SK-N-MC (cell line): ENCODE measurements at regions not wholly inside any gene's neighbourhood (a gene's known extent, or its start where the extent isn't known, plus 50 kb on each side); places are given as distances from the start of the nearest gene placed in this dataset.

Source experiments
- DNase-seq: peaks from one replicate; pipeline ENCODE4 v3.0.0-alpha.2; 2011; ENCODE audit warnings: low read depth, low spot score
- H3K27ac ChIP-seq: fragments of 200-600 bp; sonication (generic); 2 replicates; pipeline ENCODE4 v1.5.1; 2016; ENCODE audit warnings: mixed run types
- H3K36me3 ChIP-seq: fragments of 200-600 bp; sonication (generic); 2 replicates; pipeline ENCODE4 v1.6.1; 2017; ENCODE audit warnings: antibody characterized with exemption, low read length, mixed read lengths; ENCODE audit not compliant: insufficient read depth
- H3K4me3 ChIP-seq: fragments of 200-600 bp; sonication (generic); 2 replicates; pipeline ENCODE4 v1.5.1; 2016
- H3K9ac ChIP-seq: fragments of 200-600 bp; sonication (generic); 2 replicates; pipeline ENCODE4 v1.8.0; 2017; ENCODE audit warnings: mixed run types, mixed read lengths; ENCODE audit not compliant: insufficient read length
- H3K9me3 ChIP-seq: fragments of 200-600 bp; sonication (generic); 2 replicates; pipeline ENCODE4 v1.6.1; 2017; ENCODE audit warnings: low read depth, mild to moderate bottlenecking, antibody characterized with exemption, low read length, moderate library complexity, mixed read lengths
- EZH2 ChIP-seq: fragments of 200-600 bp; sonication (generic); IDR thresholded peaks from one replicate; pipeline ENCODE4 v1.6.1; 2017; ENCODE audit warnings: antibody characterized with exemption
- FOXP2 ChIP-seq: optimal IDR thresholded peaks from 2 replicates; pipeline ENCODE3; 2011; ENCODE audit warnings: mild to moderate bottlenecking, moderate library complexity; ENCODE audit not compliant: insufficient read depth; ENCODE audit errors: extremely low read length, control extremely low read depth
- POLR2AphosphoS5 ChIP-seq: IDR thresholded peaks from 2 replicates; pipeline ENCODE4 v1.6.1; 2012; ENCODE audit warnings: mild to moderate bottlenecking, low read depth, low read length, borderline replicate concordance

GRCh38 chr12:131345521-131346436 is 365.1 kb upstream of the SFSWAP start:
- Histone ChIP-seq H3K36me3 (no peaks in the 10 kb centered on the region), H3K4me3 (no peak overlapping the region), H3K27ac (no peak overlapping the region), H3K9me3 (no peaks in the 10 kb centered on the region), H3K9ac (no peak overlapping the region)
- no peak for DNase-seq
- no peak for TF ChIP-seq EZH2
- no peak for TF ChIP-seq FOXP2
- TF ChIP-seq POLR2AphosphoS5: no peak

DNA sequence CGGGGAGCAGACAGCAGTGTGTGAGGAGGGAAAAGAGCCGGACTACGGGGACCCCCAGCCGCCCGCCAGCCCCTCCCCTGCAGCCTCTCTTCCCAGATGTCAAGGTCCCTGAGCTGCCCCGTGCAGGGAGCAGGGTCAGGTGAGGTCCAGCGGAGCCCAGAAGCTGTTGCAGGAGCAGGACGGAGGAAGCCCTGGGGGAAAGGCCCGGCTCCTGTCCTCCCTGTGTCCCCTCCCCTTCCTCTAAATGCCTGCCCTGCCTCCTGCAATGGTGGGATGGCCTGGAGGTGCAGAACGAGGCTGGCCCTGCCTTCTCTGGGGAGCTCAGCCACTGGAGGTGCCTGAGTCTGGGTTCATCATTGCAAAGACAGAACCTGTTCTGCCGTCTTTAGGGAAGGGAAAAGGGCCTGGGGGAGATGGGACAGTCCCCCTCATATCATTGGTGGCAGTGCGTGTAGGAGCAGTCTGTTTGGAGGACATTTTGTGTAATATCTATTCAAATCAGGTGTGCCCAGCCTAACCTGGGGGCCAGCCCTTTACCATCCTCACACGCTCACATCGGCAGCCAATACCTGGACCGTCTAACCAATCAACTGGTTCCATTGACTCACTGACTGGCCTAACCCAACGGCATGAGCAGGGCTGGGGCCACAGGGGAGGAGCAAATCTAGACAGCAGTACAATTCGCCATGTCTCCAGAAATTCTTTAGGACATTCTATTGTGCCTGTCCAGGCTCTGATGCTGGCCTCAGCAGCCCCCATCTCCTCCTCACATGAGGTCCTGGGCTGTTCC is 364.1 kb upstream of the SFSWAP start:
- H3K9me3 ChIP-seq: no peaks in the 10 kb centered on the region
- no peak overlapping the region for H3K9ac ChIP-seq
- no peak overlapping the region for H3K27ac ChIP-seq
- no peak for DNase-seq
- TF ChIP-seq EZH2 (no peak), POLR2AphosphoS5 (no peak), FOXP2 (no peak)
- no peaks in the 10 kb centered on the region for H3K36me3 ChIP-seq
- no peak overlapping the region for H3K4me3 ChIP-seq

- H3K4me3 ChIP-seq: no peak overlapping the region
- no peak for DNase-seq
- no peak for TF ChIP-seq POLR2AphosphoS5
- no peak for TF ChIP-seq FOXP2
- no peak for TF ChIP-seq EZH2
- no peaks in the 10 kb centered on the region for H3K36me3 ChIP-seq
- H3K27ac ChIP-seq: no peak overlapping the region
- no peak overlapping the region for H3K9ac ChIP-seq
- H3K9me3 ChIP-seq: no peaks in the 10 kb centered on the region
Measured at GRCh38 chr12:131347345-131347714, 363.6 kb upstream of the SFSWAP start.

DNA sequence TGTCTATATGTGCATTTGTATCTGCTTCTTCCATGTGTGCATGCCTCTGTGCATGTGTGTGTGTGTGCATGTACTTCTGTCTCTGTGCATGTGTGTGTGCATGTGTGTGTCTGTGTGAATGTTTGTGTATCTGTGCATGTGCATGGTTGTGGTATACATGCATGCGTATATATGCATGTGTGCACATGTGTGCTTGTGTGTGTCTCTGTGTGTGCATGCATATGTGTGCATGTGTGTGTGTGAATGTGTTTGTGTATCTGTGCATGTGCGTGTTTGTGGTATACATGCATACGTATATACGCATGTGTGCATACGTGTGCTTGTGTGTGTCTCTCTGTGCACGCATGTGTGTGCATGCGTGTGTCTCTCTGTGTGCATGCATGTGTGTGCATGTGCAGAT is 363.2 kb upstream of the SFSWAP start:
- no peak overlapping the region for H3K9ac ChIP-seq
- H3K4me3 ChIP-seq: no peak overlapping the region
- H3K27ac ChIP-seq: no peak overlapping the region
- no peaks in the 10 kb centered on the region for H3K36me3 ChIP-seq
- DNase-seq: no peak
- no peaks in the 10 kb centered on the region for H3K9me3 ChIP-seq
- TF ChIP-seq FOXP2: no peak
- TF ChIP-seq EZH2: no peak
- TF ChIP-seq POLR2AphosphoS5: no peak

- no peaks in the 10 kb centered on the region for H3K36me3 ChIP-seq
- H3K27ac ChIP-seq: no peak overlapping the region
- no peaks in the 10 kb centered on the region for H3K9me3 ChIP-seq
- no peak overlapping the region for H3K9ac ChIP-seq
- no peak for DNase-seq
- TF ChIP-seq FOXP2 (no peak), POLR2AphosphoS5 (no peak), EZH2 (no peak)
- no peak overlapping the region for H3K4me3 ChIP-seq
Measured at GRCh38 chr12:131348231-131348630, 362.7 kb upstream of the SFSWAP start.

- TF ChIP-seq FOXP2 (no peak), EZH2 (no peak), POLR2AphosphoS5 (no peak)
- Histone ChIP-seq H3K4me3 (no peak overlapping the region), H3K27ac (no peak overlapping the region), H3K9ac (no peak overlapping the region), H3K36me3 (no peaks in the 10 kb centered on the region), H3K9me3 (no peaks in the 10 kb centered on the region)
- DNase-seq: peak; percentile 52
Measured at GRCh38 chr12:131348646-131349045, 362.2 kb upstream of the SFSWAP start.

DNA sequence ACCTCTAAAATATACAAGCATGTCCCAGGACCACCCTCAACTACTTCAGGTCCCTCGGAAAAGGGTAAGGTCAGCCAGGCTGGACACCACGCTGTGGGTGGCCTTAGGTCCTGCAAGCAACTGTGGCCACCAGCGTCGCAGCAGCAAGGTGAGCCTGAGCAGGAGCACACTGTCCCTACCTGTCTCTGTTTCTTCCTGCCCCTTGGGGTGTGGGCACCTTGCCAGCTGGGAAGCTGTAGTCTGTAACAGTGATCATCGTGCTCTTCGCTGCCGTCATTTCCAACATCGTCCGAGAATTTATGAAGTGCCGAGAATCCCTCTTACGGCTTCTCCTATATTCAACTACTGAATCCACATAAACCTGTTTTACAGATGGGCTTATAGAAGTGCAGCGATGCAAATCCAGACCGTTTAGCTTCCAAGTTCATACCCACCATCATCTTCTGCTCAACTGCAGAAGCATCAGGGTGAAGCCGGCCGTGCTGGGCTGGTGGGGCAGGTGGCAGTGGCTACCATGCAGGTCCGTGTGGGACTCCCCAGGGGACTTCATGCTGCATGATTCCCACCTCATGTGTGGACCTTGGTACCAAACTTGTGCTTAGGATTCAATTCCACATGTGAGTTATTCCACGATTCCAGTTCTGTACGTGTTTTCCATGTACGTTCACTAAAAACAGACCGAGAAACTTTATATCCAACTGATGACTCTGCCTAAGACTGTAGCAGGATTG is 361.3 kb upstream of the SFSWAP start:
- no peak for DNase-seq
- H3K9me3 ChIP-seq: no peaks in the 10 kb centered on the region
- no peak overlapping the region for H3K4me3 ChIP-seq
- H3K9ac ChIP-seq: no peak overlapping the region
- no peaks in the 10 kb centered on the region for H3K36me3 ChIP-seq
- no peak for TF ChIP-seq POLR2AphosphoS5
- TF ChIP-seq FOXP2: no peak
- TF ChIP-seq EZH2: no peak
- H3K27ac ChIP-seq: no peak overlapping the region

DNA sequence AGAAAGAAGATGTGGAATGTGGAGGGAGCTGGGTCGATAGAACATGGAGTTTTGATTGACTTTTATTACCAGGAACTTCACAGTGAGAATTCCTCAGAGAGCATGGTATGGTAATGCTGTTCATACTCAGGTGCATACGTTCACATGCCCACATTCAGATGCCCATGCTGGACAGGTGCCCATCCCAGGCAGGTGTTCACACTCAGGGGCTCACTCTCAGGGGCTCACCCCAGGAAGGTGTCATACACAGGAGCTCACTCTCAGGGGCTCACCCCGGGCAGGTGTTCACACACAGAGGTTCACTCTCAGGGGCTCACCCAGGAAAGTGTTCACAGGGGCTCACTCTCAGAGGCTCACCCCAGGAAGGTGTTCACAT is 360.0 kb upstream of the SFSWAP start:
- H3K27ac ChIP-seq: no peak overlapping the region
- H3K36me3 ChIP-seq: no peaks in the 10 kb centered on the region
- TF ChIP-seq FOXP2 (no peak), POLR2AphosphoS5 (no peak), EZH2 (no peak)
- no peak for DNase-seq
- no peak overlapping the region for H3K9ac ChIP-seq
- H3K4me3 ChIP-seq: no peak overlapping the region
- H3K9me3 ChIP-seq: no peaks in the 10 kb centered on the region

- Histone ChIP-seq H3K9ac (no peak overlapping the region), H3K36me3 (no peaks in the 10 kb centered on the region), H3K9me3 (no peaks in the 10 kb centered on the region), H3K27ac (no peak overlapping the region), H3K4me3 (no peak overlapping the region)
- DNase-seq: no peak
- no peak for TF ChIP-seq FOXP2
- no peak for TF ChIP-seq EZH2
Measured at GRCh38 chr12:131351319-131352028, 359.4 kb upstream of the SFSWAP start.
